DOHH2 (cell line): ENCODE measurements at regions not wholly inside any gene's neighbourhood (a gene's known extent, or its start where the extent isn't known, plus 50 kb on each side); places are given as distances from the start of the nearest gene placed in this dataset.
"Not testable (repeated sequence)": the region's sequence is repeated elsewhere in the genome, so short reads cannot be mapped to it uniquely, and the experiment has no call there.

ENCODE experiments used
- H3F3A ChIP-seq: fragments of 200-600 bp; sonication (generic), shearing (Covaris generic); 2 replicates; pipeline ENCODE4 v1.6.0; 2016; ENCODE audit warnings: antibody characterized with exemption, mild to moderate bottlenecking; ENCODE audit not compliant: control insufficient read depth, insufficient read depth
- H3K27ac ChIP-seq: fragments of 200-600 bp; sonication (generic); 2 replicates; pipeline ENCODE4 v1.5.1; 2014; ENCODE audit warnings: low read depth, mild to moderate bottlenecking, low read length, moderate library complexity
- H3K27me3 ChIP-seq: fragments of 200-600 bp; sonication (generic); 2 replicates; pipeline ENCODE4 v1.6.1; 2014; ENCODE audit warnings: mild to moderate bottlenecking, low read length, mixed read lengths; ENCODE audit not compliant: control insufficient read depth
- H3K36me3 ChIP-seq: fragments of 200-600 bp; sonication (generic); 2 replicates; pipeline ENCODE4 v1.6.1; 2014; ENCODE audit warnings: mild to moderate bottlenecking, low read length, moderate library complexity, mixed read lengths; ENCODE audit not compliant: control insufficient read depth
- H3K4me1 ChIP-seq: fragments of 200-600 bp; sonication (generic); 2 replicates; pipeline ENCODE4 v1.6.1; 2014; ENCODE audit warnings: mild to moderate bottlenecking, low read length, mixed read lengths; ENCODE audit not compliant: control insufficient read depth
- H3K4me2 ChIP-seq: fragments of 200-600 bp; sonication (generic); 2 replicates; pipeline ENCODE4 v1.6.0; 2014; ENCODE audit warnings: mild to moderate bottlenecking, low read length, moderate library complexity
- H3K4me3 ChIP-seq: fragments of 200-600 bp; sonication (generic); 2 replicates; pipeline ENCODE4 v1.5.1; 2014; ENCODE audit warnings: mild to moderate bottlenecking, low read length, mixed read lengths
- H3K79me2 ChIP-seq: fragments of 200-600 bp; sonication (generic); 2 replicates; pipeline ENCODE4 v1.6.1; 2014; ENCODE audit warnings: mild to moderate bottlenecking, low read length, mixed read lengths; ENCODE audit not compliant: control insufficient read depth
- H3K9me2 ChIP-seq: fragments of 200-600 bp; sonication (generic); replicated peaks from 2 replicates; pipeline ENCODE4 v1.6.1; 2014; ENCODE audit warnings: mild to moderate bottlenecking, low read length, mixed read lengths; ENCODE audit not compliant: control insufficient read depth
- H3K9me3 ChIP-seq: fragments of 200-600 bp; sonication (generic); 2 replicates; pipeline ENCODE4 v1.6.1; 2014; ENCODE audit warnings: antibody characterized with exemption, low read length, mixed read lengths; ENCODE audit not compliant: control insufficient read depth, insufficient read depth
- H4K20me1 ChIP-seq: fragments of 200-600 bp; sonication (generic); 2 replicates; pipeline ENCODE4 v1.6.0; 2014; ENCODE audit warnings: low read depth, mild to moderate bottlenecking, antibody characterized with exemption, low read length, moderate library complexity; ENCODE audit not compliant: control insufficient read depth, insufficient read depth
- CTCF ChIP-seq: fragments of 200-600 bp; sonication (generic); IDR thresholded peaks from one replicate; pipeline ENCODE4 v1.5.1; 2014; ENCODE audit warnings: antibody characterized with exemption, mild to moderate bottlenecking, low read depth, low read length; ENCODE audit not compliant: poor library complexity, severe bottlenecking
- EZH2phosphoT487 ChIP-seq: fragments of 200-600 bp; sonication (generic); IDR thresholded peaks from 2 replicates; pipeline ENCODE4 v1.6.1; 2017; ENCODE audit warnings: borderline replicate concordance, mild to moderate bottlenecking, antibody characterized with exemption, low read length, moderate library complexity, mixed read lengths

GRCh38 chr10:121270906-121271305, 327.3 kb downstream of the FGFR2 start:
- H3K9me3 ChIP-seq = no peaks in the 10 kb centered on the region
- H4K20me1 ChIP-seq = no peaks in the 10 kb centered on the region
- H3K4me2 ChIP-seq = no peak overlapping the region
- H3F3A ChIP-seq = no peaks in the 10 kb centered on the region
- no peak overlapping the region for H3K27ac ChIP-seq
- H3K4me1 ChIP-seq = no peaks in the 10 kb centered on the region
- no peaks in the 10 kb centered on the region for H3K27me3 ChIP-seq
- TF ChIP-seq EZH2phosphoT487 = no peak
- no peak for TF ChIP-seq CTCF
- H3K4me3 ChIP-seq = no peak overlapping the region
- no peaks in the 10 kb centered on the region for H3K9me2 ChIP-seq
- H3K79me2 ChIP-seq = no peaks in the 10 kb centered on the region
- no peaks in the 10 kb centered on the region for H3K36me3 ChIP-seq

- no peaks in the 10 kb centered on the region for H3K9me3 ChIP-seq
- no peak overlapping the region for H3K27ac ChIP-seq
- no peaks in the 10 kb centered on the region for H3K9me2 ChIP-seq
- TF ChIP-seq CTCF = no peak
- TF ChIP-seq EZH2phosphoT487 = no peak
- no peaks in the 10 kb centered on the region for H3F3A ChIP-seq
- H3K27me3 ChIP-seq = no peaks in the 10 kb centered on the region
- no peaks in the 10 kb centered on the region for H3K4me1 ChIP-seq
- no peak overlapping the region for H3K4me3 ChIP-seq
- H3K79me2 ChIP-seq = no peaks in the 10 kb centered on the region
- no peak overlapping the region for H3K4me2 ChIP-seq
- H3K36me3 ChIP-seq = no peaks in the 10 kb centered on the region
- H4K20me1 ChIP-seq = no peaks in the 10 kb centered on the region
Observed at GRCh38 chr10:121276046-121276445, 322.2 kb downstream of the FGFR2 start.

- Histone ChIP-seq H3K9me2 (no peaks in the 10 kb centered on the region), H3K4me2 (no peak overlapping the region), H3K36me3 (no peaks in the 10 kb centered on the region), H3F3A (no peaks in the 10 kb centered on the region), H3K79me2 (no peaks in the 10 kb centered on the region), H3K4me3 (no peak overlapping the region), H3K9me3 (no peaks in the 10 kb centered on the region), H3K27me3 (no peaks in the 10 kb centered on the region), H3K27ac (no peak overlapping the region), H4K20me1 (no peaks in the 10 kb centered on the region), H3K4me1 (no peaks in the 10 kb centered on the region)
- TF ChIP-seq EZH2phosphoT487 (no peak), CTCF (no peak)
Observed at GRCh38 chr10:121276822-121277221, 321.4 kb downstream of the FGFR2 start.

GRCh38 chr10:121278386-121278785, 319.9 kb downstream of the FGFR2 start:
- H3K9me2 ChIP-seq, H3K27me3 ChIP-seq, H3K9me3 ChIP-seq, H3K4me3 ChIP-seq, H3K79me2 ChIP-seq, H3K4me2 ChIP-seq, H3F3A ChIP-seq, H3K36me3 ChIP-seq, H3K27ac ChIP-seq, H3K4me1 ChIP-seq, H4K20me1 ChIP-seq: not testable (repeated sequence)
